Hypothalamus (tissue), 51 donors: ENCODE measurements at regions not wholly inside any gene's neighbourhood (a gene's known extent, or its start where the extent isn't known, plus 50 kb on each side); places are given as distances from the start of the nearest gene placed in this dataset.

ENCODE experiments used
- DNase-seq, 51 donors: peaks; one replicate each; lab custom pipeline; 2025; lab: John Stamatoyannopoulos, UW

GRCh38 chr9:18421391-18421790 is 52.6 kb upstream of the ADAMTSL1 start:
- no peak for DNase-seq

DNA sequence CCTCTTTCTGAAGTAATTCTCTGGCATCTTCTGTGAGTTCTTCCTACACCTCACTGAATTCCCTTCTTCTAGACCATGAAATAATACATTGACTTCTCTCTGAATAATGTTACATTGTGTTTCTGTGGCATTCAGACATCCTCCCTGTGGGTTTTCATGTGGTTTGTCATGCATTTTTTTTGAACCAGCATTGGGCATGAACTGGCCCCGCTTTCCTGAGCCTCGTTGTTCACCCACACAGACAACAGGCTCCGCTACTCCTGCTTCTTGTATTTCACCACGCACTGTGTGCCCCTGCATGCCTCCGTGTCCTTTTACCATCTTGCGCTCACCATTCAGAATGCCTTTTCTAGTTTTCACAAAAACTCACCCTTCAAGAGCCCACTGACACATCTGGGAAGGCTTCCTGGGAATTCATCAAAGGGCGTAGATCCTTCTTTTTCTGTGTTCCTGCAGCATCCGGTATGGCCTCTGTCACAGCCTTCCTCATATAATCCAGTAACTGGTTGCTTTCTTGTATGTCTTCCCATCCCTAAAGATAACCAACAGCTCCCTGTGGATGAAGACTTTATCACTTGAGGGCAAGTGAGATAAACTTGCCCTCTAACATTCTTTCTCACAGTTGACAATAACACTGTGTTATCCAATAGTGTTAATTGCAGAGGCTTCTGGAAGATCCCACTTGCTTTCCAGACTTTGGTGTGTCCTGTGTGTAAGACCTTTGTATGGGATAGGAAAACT is 51.5 kb upstream of the ADAMTSL1 start:
- DNase-seq, result no peak

- no peak for DNase-seq
Observed at GRCh38 chr9:18423791-18424531, 50.0 kb upstream of the ADAMTSL1 start.
